Cerebellar nuclear complex (tissue), 1 donor: ENCODE measurements at regions not wholly inside any gene's neighbourhood (a gene's known extent, or its start where the extent isn't known, plus 50 kb on each side); places are given as distances from the start of the nearest gene placed in this dataset.
A peak's percentile ranks its signal among the peaks of the same experiment; 100 is the strongest.
"Not testable (repeated sequence)": the region's sequence is repeated elsewhere in the genome, so short reads cannot be mapped to it uniquely, and the experiment has no call there.

Experiments
- DNase-seq, 2 experiments: peaks; one replicate each; lab custom pipeline; 2025; lab: John Stamatoyannopoulos, UW

GRCh38 chr6:103885446-103885845 is 974.3 kb downstream of the HACE1 start:
- DNase-seq: no peak

GRCh38 chr6:103879800-103880199 is 979.9 kb downstream of the HACE1 start:
- no peak for DNase-seq

- DNase-seq: no peak
Measured at GRCh38 chr6:103875221-103875620, 984.5 kb downstream of the HACE1 start.

- no peak for DNase-seq
Measured at GRCh38 chr6:103874575-103874974, 985.1 kb downstream of the HACE1 start.

GRCh38 chr6:103872678-103873077 is 987.0 kb downstream of the HACE1 start:
- no peak for DNase-seq

- no peak for DNase-seq
Measured at GRCh38 chr6:103872233-103872632, 987.5 kb downstream of the HACE1 start.

- no peak for DNase-seq
Measured at GRCh38 chr6:103870970-103871369, 988.7 kb downstream of the HACE1 start.

- DNase-seq: no peak
Measured at GRCh38 chr6:103862297-103862696, 997.4 kb downstream of the HACE1 start.

GRCh38 chr6:103858003-103858402 is 1001.7 kb downstream of the HACE1 start:
- no peak for DNase-seq

- DNase-seq: no peak
Measured at GRCh38 chr6:103855750-103856149, 1004.0 kb downstream of the HACE1 start.

- no peak for DNase-seq
Measured at GRCh38 chr6:103854059-103854458, 1005.7 kb downstream of the HACE1 start.

- DNase-seq: no peak
Measured at GRCh38 chr6:103838457-103838856, 1021.3 kb downstream of the HACE1 start.

GRCh38 chr6:103826209-103826608 is 1033.5 kb downstream of the HACE1 start:
- DNase-seq: no peak

- no peak for DNase-seq
Measured at GRCh38 chr6:103820148-103820547, 1039.6 kb downstream of the HACE1 start.

GRCh38 chr6:103819509-103819908 is 1040.2 kb downstream of the HACE1 start:
- DNase-seq: no peak

- no peak for DNase-seq
Measured at GRCh38 chr6:103812970-103813369, 1046.7 kb downstream of the HACE1 start.

- not testable (repeated sequence) for DNase-seq
Measured at GRCh38 chr6:103801901-103802479, 1057.7 kb downstream of the HACE1 start.

GRCh38 chr6:103799971-103800670 is 1059.6 kb downstream of the HACE1 start:
- peak in 1 of 2 experiments; percentile 71 for DNase-seq

GRCh38 chr6:103798166-103798565 is 1061.6 kb downstream of the HACE1 start:
- DNase-seq: peak; percentile 30 to 86

- DNase-seq: no peak
Measured at GRCh38 chr6:103797738-103798137, 1062.0 kb downstream of the HACE1 start.

- no peak for DNase-seq
Measured at GRCh38 chr6:103791458-103791857, 1068.3 kb downstream of the HACE1 start.

GRCh38 chr6:103784117-103784516 is 1075.6 kb downstream of the HACE1 start:
- no peak for DNase-seq

- no peak for DNase-seq
Measured at GRCh38 chr6:103783329-103783728, 1076.4 kb downstream of the HACE1 start.

- no peak for DNase-seq
Measured at GRCh38 chr6:103769431-103769830, 1090.3 kb downstream of the HACE1 start.
